Cortex of kidney (tissue), 1 donor: ENCODE measurements at regions not wholly inside any gene's neighbourhood (a gene's known extent, or its start where the extent isn't known, plus 50 kb on each side); places are given as distances from the start of the nearest gene placed in this dataset.
"Not testable (repeated sequence)": the region's sequence is repeated elsewhere in the genome, so short reads cannot be mapped to it uniquely, and the experiment has no call there.

Experiments
- DNase-seq: peaks from one replicate; lab custom pipeline; 2025; lab: John Stamatoyannopoulos, UW

- no peak for DNase-seq
These were observed 247.6 kb upstream of the C2CD4B start for GRCh38 chr15:62412686-62413085.

- DNase-seq = no peak
These were observed 248.1 kb upstream of the C2CD4B start for GRCh38 chr15:62413153-62413552.

- no peak for DNase-seq
These were observed 248.7 kb upstream of the C2CD4B start for GRCh38 chr15:62413786-62414185.

GRCh38 chr15:62415498-62415897 is 250.4 kb upstream of the C2CD4B start:
- DNase-seq = no peak

- DNase-seq = no peak
These were observed 251.4 kb upstream of the C2CD4B start for GRCh38 chr15:62416526-62416925.

- no peak for DNase-seq
These were observed 252.4 kb upstream of the C2CD4B start for GRCh38 chr15:62417439-62417838.

- DNase-seq = not testable (repeated sequence)
These were observed 253.4 kb upstream of the C2CD4B start for GRCh38 chr15:62418496-62418895.

- no peak for DNase-seq
These were observed 254.1 kb upstream of the C2CD4B start for GRCh38 chr15:62419192-62419591.

GRCh38 chr15:62420371-62420770 is 255.3 kb upstream of the C2CD4B start:
- not testable (repeated sequence) for DNase-seq

- no peak for DNase-seq
These were observed 256.2 kb upstream of the C2CD4B start for GRCh38 chr15:62421289-62421688.

- no peak for DNase-seq
These were observed 261.4 kb upstream of the C2CD4B start for GRCh38 chr15:62426387-62426956.

- DNase-seq = no peak
These were observed 263.2 kb upstream of the C2CD4B start for GRCh38 chr15:62428259-62428658.

GRCh38 chr15:62428851-62429598 is 263.9 kb upstream of the C2CD4B start:
- no peak for DNase-seq

- no peak for DNase-seq
These were observed 265.0 kb upstream of the C2CD4B start for GRCh38 chr15:62430056-62430455.

GRCh38 chr15:62430552-62430951 is 265.5 kb upstream of the C2CD4B start:
- DNase-seq = no peak

- DNase-seq = no peak
These were observed 266.1 kb upstream of the C2CD4B start for GRCh38 chr15:62431008-62431797.

- no peak for DNase-seq
These were observed 266.7 kb upstream of the C2CD4B start for GRCh38 chr15:62431817-62432216.

- no peak for DNase-seq
These were observed 267.8 kb upstream of the C2CD4B start for GRCh38 chr15:62432702-62433398.

GRCh38 chr15:62436235-62436634 is 271.1 kb upstream of the C2CD4B start:
- DNase-seq = no peak

GRCh38 chr15:62437753-62438152 is 272.7 kb upstream of the C2CD4B start:
- DNase-seq = no peak

- no peak for DNase-seq
These were observed 274.5 kb upstream of the C2CD4B start for GRCh38 chr15:62439543-62440016.
